Hepatocyte (in vitro differentiated cells): ENCODE measurements at regions not wholly inside any gene's neighbourhood (a gene's known extent, or its start where the extent isn't known, plus 50 kb on each side); places are given as distances from the start of the nearest gene placed in this dataset.

Experiments
- DNase-seq: peaks from one replicate; pipeline ENCODE4 v3.0.0-alpha.2; 2016; ENCODE audit warnings: low spot score
- H2AFZ ChIP-seq: fragments of 200-600 bp; sonication (generic); 2 replicates; pipeline ENCODE4 v1.6.0; 2016; ENCODE audit warnings: antibody characterized with exemption, mild to moderate bottlenecking
- H3K27ac ChIP-seq: fragments of 200-600 bp; sonication (generic); 2 replicates; pipeline ENCODE4 v1.5.1; 2016; ENCODE audit warnings: mild to moderate bottlenecking
- H3K27me3 ChIP-seq: fragments of 200-600 bp; sonication (generic); 2 replicates; pipeline ENCODE4 v1.6.1; 2016
- H3K36me3 ChIP-seq: fragments of 200-600 bp; sonication (generic); replicated peaks from 2 replicates; pipeline ENCODE4 v1.5.1; 2016; ENCODE audit warnings: low read depth; ENCODE audit not compliant: insufficient read depth
- H3K4me1 ChIP-seq: fragments of 200-600 bp; sonication (generic); 2 replicates; pipeline ENCODE4 v1.5.1; 2016; ENCODE audit warnings: mild to moderate bottlenecking, moderate library complexity; ENCODE audit not compliant: insufficient read depth
- H3K4me2 ChIP-seq: fragments of 200-600 bp; sonication (generic); 2 replicates; pipeline ENCODE4 v1.6.0; 2016
- H3K4me3 ChIP-seq: fragments of 200-600 bp; sonication (generic); 2 replicates; pipeline ENCODE4 v1.5.1; 2016; ENCODE audit warnings: mild to moderate bottlenecking
- H3K79me2 ChIP-seq: fragments of 200-600 bp; sonication (generic); 2 replicates; pipeline ENCODE4 v1.6.0; 2017; ENCODE audit warnings: mild to moderate bottlenecking
- H3K9me2 ChIP-seq: fragments of 200-600 bp; sonication (generic); replicated peaks from 2 replicates; pipeline ENCODE4 v1.6.0; 2017; ENCODE audit warnings: mild to moderate bottlenecking; ENCODE audit not compliant: insufficient read depth
- H3K9me3 ChIP-seq: fragments of 200-600 bp; sonication (generic); 2 replicates; pipeline ENCODE4 v1.5.1; 2016; ENCODE audit warnings: low read depth, mild to moderate bottlenecking
- H4K20me1 ChIP-seq: fragments of 200-600 bp; sonication (generic); 2 replicates; pipeline ENCODE4 v1.6.0; 2016; ENCODE audit warnings: mild to moderate bottlenecking; ENCODE audit not compliant: insufficient read depth, poor library complexity, severe bottlenecking
- CTCF ChIP-seq: fragments of 200-600 bp; sonication (generic); IDR thresholded peaks from 2 replicates; pipeline ENCODE4 v1.5.1; 2016; ENCODE audit warnings: antibody characterized with exemption, mild to moderate bottlenecking; ENCODE audit not compliant: poor library complexity
- EZH2 ChIP-seq: fragments of 200-600 bp; sonication (generic); IDR thresholded peaks from 2 replicates; pipeline ENCODE4 v1.6.1; 2016; ENCODE audit warnings: antibody characterized with exemption, mild to moderate bottlenecking, borderline replicate concordance
- EZH2phosphoT487 ChIP-seq: fragments of 200-600 bp; sonication (generic); IDR thresholded peaks from one replicate; pipeline ENCODE4 v1.6.1; 2018; ENCODE audit warnings: antibody characterized with exemption, mild to moderate bottlenecking, low read depth, moderate library complexity; ENCODE audit not compliant: unreplicated experiment, severe bottlenecking
- WGBS: methylation state at CpG from one replicate; pipeline ENCODE4 v1.1.6; 2016; ENCODE audit warnings: low lambda C conversion rate; ENCODE audit errors: missing lambda C conversion rate; 5-methylcytosine and 5-hydroxymethylcytosine counted together

GRCh38 chr20:2238601-2239000, 57.2 kb upstream of the TGM3 start:
- Histone ChIP-seq H3K9me3 (no peaks in the 10 kb centered on the region), H4K20me1 (no peaks in the 10 kb centered on the region), H3K4me3 (no peak overlapping the region), H3K27ac (no peak overlapping the region), H3K79me2 (no peaks in the 10 kb centered on the region), H3K9me2 (no peaks in the 10 kb centered on the region), H3K4me1 (no peaks in the 10 kb centered on the region), H2AFZ (no peak overlapping the region), H3K4me2 (no peak overlapping the region), H3K27me3 (no peaks in the 10 kb centered on the region), H3K36me3 (no peaks in the 10 kb centered on the region)
- TF ChIP-seq EZH2 (no peak), CTCF (no peak), EZH2phosphoT487 (no peak)
- no peak for DNase-seq
- WGBS = 74% methylated on average over 2 of the region's 2 CpGs

GRCh38 chr20:2240835-2241234, 55.0 kb upstream of the TGM3 start:
- no peak for DNase-seq
- TF ChIP-seq CTCF (no peak), EZH2phosphoT487 (no peak), EZH2 (no peak)
- H2AFZ ChIP-seq = no peak overlapping the region
- H4K20me1 ChIP-seq = no peaks in the 10 kb centered on the region
- no peaks in the 10 kb centered on the region for H3K36me3 ChIP-seq
- WGBS = 94% methylated on average over 3 of the region's 4 CpGs
- no peak overlapping the region for H3K4me2 ChIP-seq
- H3K27ac ChIP-seq = no peak overlapping the region
- H3K9me2 ChIP-seq = no peaks in the 10 kb centered on the region
- no peaks in the 10 kb centered on the region for H3K4me1 ChIP-seq
- no peaks in the 10 kb centered on the region for H3K9me3 ChIP-seq
- no peaks in the 10 kb centered on the region for H3K79me2 ChIP-seq
- H3K27me3 ChIP-seq = no peaks in the 10 kb centered on the region
- no peak overlapping the region for H3K4me3 ChIP-seq

- H3K27me3 ChIP-seq = no peaks in the 10 kb centered on the region
- H3K9me2 ChIP-seq = no peaks in the 10 kb centered on the region
- H4K20me1 ChIP-seq = no peaks in the 10 kb centered on the region
- H3K4me3 ChIP-seq = no peak overlapping the region
- H3K4me2 ChIP-seq = no peak overlapping the region
- peaks cover 7% of the 10 kb centered on the region for H3K4me1 ChIP-seq
- H3K79me2 ChIP-seq = no peaks in the 10 kb centered on the region
- no peaks in the 10 kb centered on the region for H3K36me3 ChIP-seq
- TF ChIP-seq CTCF = no peak
- TF ChIP-seq EZH2phosphoT487 = no peak
- no peak for TF ChIP-seq EZH2
- H3K9me3 ChIP-seq = no peaks in the 10 kb centered on the region
- no peak overlapping the region for H3K27ac ChIP-seq
- 67% methylated on average over 2 of the region's 2 CpGs for WGBS
- no peak overlapping the region for H2AFZ ChIP-seq
- DNase-seq = no peak
These were observed 53.1 kb upstream of the TGM3 start for GRCh38 chr20:2242678-2243077.

- Histone ChIP-seq H3K9me3 (no peaks in the 10 kb centered on the region), H3K4me2 (no peak overlapping the region), H3K27ac (no peak overlapping the region), H3K4me3 (no peak overlapping the region), H3K27me3 (no peaks in the 10 kb centered on the region), H3K79me2 (no peaks in the 10 kb centered on the region), H3K9me2 (no peaks in the 10 kb centered on the region), H2AFZ (no peak overlapping the region), H3K4me1 (peaks cover 7% of the 10 kb centered on the region), H3K36me3 (no peaks in the 10 kb centered on the region), H4K20me1 (no peaks in the 10 kb centered on the region)
- WGBS = 72% methylated on average over 4 of the region's 4 CpGs
- no peak for TF ChIP-seq CTCF
- no peak for TF ChIP-seq EZH2
- no peak for TF ChIP-seq EZH2phosphoT487
- no peak for DNase-seq
These were observed 51.3 kb upstream of the TGM3 start for GRCh38 chr20:2244523-2244922.
